WTC11 (cell line): ENCODE measurements at regions not wholly inside any gene's neighbourhood (a gene's known extent, or its start where the extent isn't known, plus 50 kb on each side); places are given as distances from the start of the nearest gene placed in this dataset.

Experiments used
- ATAC-seq: fragments of 200-7000 bp; cut with Tn5 transposase; 2 replicates; pipeline ENCODE4 v1.10.0; 2021; ENCODE audit warnings: mild to moderate bottlenecking, moderate library complexity
- CTCF ChIA-PET: fragments of 300-600 bp; sonication (Branson Sonifier 250); formaldehyde crosslinking; loops from one replicate; lab custom pipeline; 2021; ENCODE audit warnings: antibody characterized with exemption; lab: Charles Lee
- POLR2A ChIA-PET: fragments of 350-600 bp; sonication (Branson Sonifier 250); formaldehyde crosslinking; loops from one replicate; lab custom pipeline; 2021; ENCODE audit warnings: antibody characterized with exemption; lab: Charles Lee
- DNase-seq: peaks from one replicate; pipeline ENCODE4 v3.0.0; 2021; ENCODE audit warnings: low spot score
- H3K27ac Mint-ChIP-seq: 2 replicates; pipeline ENCODE4 v1.8.0; 2021; ENCODE audit warnings: mixed read lengths
- H3K27me3 Mint-ChIP-seq: 2 replicates; pipeline ENCODE4 v1.8.0; 2021; ENCODE audit warnings: low read depth, mild to moderate bottlenecking, moderate library complexity, mixed read lengths
- H3K36me3 Mint-ChIP-seq: 2 replicates; pipeline ENCODE4 v1.8.0; 2021; ENCODE audit warnings: mixed read lengths
- H3K4me1 Mint-ChIP-seq: 2 replicates; pipeline ENCODE4 v1.8.0; 2022; ENCODE audit warnings: mixed read lengths
- H3K4me3 Mint-ChIP-seq: 2 replicates; pipeline ENCODE4 v1.8.0; 2021; ENCODE audit warnings: mild to moderate bottlenecking, moderate library complexity, mixed read lengths
- H3K9me3 Mint-ChIP-seq: 2 replicates; pipeline ENCODE4 v1.8.0; 2021; ENCODE audit warnings: mixed read lengths
- AR ChIP-seq: fragments of 250-450 bp; sonication (Bioruptor Pico); IDR thresholded peaks from 2 replicates; pipeline ENCODE4 v1.9.0; 2021; ENCODE audit warnings: mild to moderate bottlenecking
- CDX4 ChIP-seq: fragments of 250-450 bp; sonication (Bioruptor Pico); IDR thresholded peaks from 2 replicates; pipeline ENCODE4 v1.9.0; 2021; ENCODE audit warnings: moderate library complexity, mild to moderate bottlenecking, inconsistent platforms, borderline replicate concordance
- CREB1 ChIP-seq: sonication (generic); formaldehyde crosslinking; IDR thresholded peaks from 2 replicates; pipeline ENCODE4 v1.8.0; 2023; ENCODE audit warnings: mild to moderate bottlenecking, missing genetic modification reagents
- ETV6 ChIP-seq: sonication (generic); formaldehyde crosslinking; IDR thresholded peaks from 2 replicates; pipeline ENCODE4 v1.8.1; 2022; ENCODE audit warnings: mild to moderate bottlenecking, missing genetic modification reagents
- FOXJ3 ChIP-seq: sonication (generic); formaldehyde crosslinking; IDR thresholded peaks from 2 replicates; pipeline ENCODE4 v1.9.0; 2021; ENCODE audit warnings: missing genetic modification reagents, mild to moderate bottlenecking, borderline replicate concordance
- JAZF1 ChIP-seq: fragments of 250-450 bp; sonication (Bioruptor Pico); IDR thresholded peaks from 2 replicates; pipeline ENCODE4 v1.9.0; 2021; ENCODE audit warnings: moderate library complexity, mild to moderate bottlenecking, inconsistent platforms
- NR3C1 ChIP-seq: sonication (generic); formaldehyde crosslinking; conservative IDR thresholded peaks from 2 replicates; pipeline ENCODE4 v1.8.1; 2023; ENCODE audit warnings: low read depth, mild to moderate bottlenecking, missing genetic modification reagents
- PRRX2 ChIP-seq: fragments of 250-450 bp; sonication (Bioruptor Pico); IDR thresholded peaks from 2 replicates; pipeline ENCODE4 v1.8.0; 2021; ENCODE audit warnings: mild to moderate bottlenecking
- ZBTB21 ChIP-seq: sonication (generic); formaldehyde crosslinking; IDR thresholded peaks from 2 replicates; pipeline ENCODE4 v1.8.1; 2023; ENCODE audit warnings: mild to moderate bottlenecking, missing genetic modification reagents, borderline replicate concordance
- ZMAT4 ChIP-seq: fragments of 250-450 bp; sonication (Bioruptor Pico); IDR thresholded peaks from 2 replicates; pipeline ENCODE4 v1.9.0; 2021; ENCODE audit warnings: mild to moderate bottlenecking
- ZNF138 ChIP-seq: sonication (generic); formaldehyde crosslinking; conservative IDR thresholded peaks from 2 replicates; pipeline ENCODE4 v1.8.1; 2022; ENCODE audit warnings: mild to moderate bottlenecking, moderate library complexity, missing genetic modification reagents
- ZNF396 ChIP-seq: fragments of 250-450 bp; sonication (Bioruptor Pico); IDR thresholded peaks from 2 replicates; pipeline ENCODE4 v1.8.0; 2021; ENCODE audit warnings: mild to moderate bottlenecking, moderate library complexity, borderline replicate concordance
- ZNF512 ChIP-seq: sonication (generic); formaldehyde crosslinking; IDR thresholded peaks from 2 replicates; pipeline ENCODE4 v1.8.1; 2022; ENCODE audit warnings: missing genetic modification reagents, borderline replicate concordance
- ZSCAN18 ChIP-seq: fragments of 250-450 bp; sonication (Bioruptor Pico); IDR thresholded peaks from 2 replicates; pipeline ENCODE4 v2.1.2; 2022; ENCODE audit warnings: mild to moderate bottlenecking, moderate library complexity
- TF ChIP-seq, protein P1 (sequence below): sonication (generic); formaldehyde crosslinking; IDR thresholded peaks from 2 replicates; pipeline ENCODE4 v1.8.0; 2023; ENCODE audit warnings: missing genetic modification reagents
- TF ChIP-seq, protein P2 (sequence below): sonication (generic); formaldehyde crosslinking; IDR thresholded peaks from 2 replicates; pipeline ENCODE4 v1.8.1; 2023; ENCODE audit warnings: mild to moderate bottlenecking, missing genetic modification reagents, borderline replicate concordance

DNA sequence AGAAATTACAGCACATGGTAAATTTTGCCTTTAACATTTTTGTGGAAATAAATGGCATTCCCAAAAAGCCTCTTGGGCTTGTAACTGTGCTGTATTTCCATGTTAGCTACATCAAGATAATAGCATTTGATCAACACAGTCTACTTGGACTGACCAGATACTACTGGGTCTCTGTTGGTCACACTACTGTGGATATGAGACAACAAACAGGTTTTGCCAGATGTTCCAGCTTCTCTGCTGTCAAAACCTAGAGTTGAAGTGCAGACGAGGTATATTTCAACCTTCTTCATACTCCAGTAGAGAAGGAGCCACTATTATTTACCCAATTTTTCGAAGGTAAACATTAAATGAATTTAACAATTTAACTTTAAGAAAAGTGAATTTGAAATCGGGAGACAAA, 284.7 kb upstream of the CITED2 start:
- no peak overlapping the region for H3K4me3 Mint-ChIP-seq
- H3K27me3 Mint-ChIP-seq, result no peaks in the 10 kb centered on the region
- peaks cover 18% of the 10 kb centered on the region for H3K4me1 Mint-ChIP-seq
- TF ChIP-seq ZBTB21 (CRISPR knock-in tag), result no peak
- no peak for TF ChIP-seq PRRX2 (CRISPR knock-in tag)
- TF ChIP-seq CREB1 (CRISPR knock-in tag), result no peak
- TF ChIP-seq, protein P1, sequence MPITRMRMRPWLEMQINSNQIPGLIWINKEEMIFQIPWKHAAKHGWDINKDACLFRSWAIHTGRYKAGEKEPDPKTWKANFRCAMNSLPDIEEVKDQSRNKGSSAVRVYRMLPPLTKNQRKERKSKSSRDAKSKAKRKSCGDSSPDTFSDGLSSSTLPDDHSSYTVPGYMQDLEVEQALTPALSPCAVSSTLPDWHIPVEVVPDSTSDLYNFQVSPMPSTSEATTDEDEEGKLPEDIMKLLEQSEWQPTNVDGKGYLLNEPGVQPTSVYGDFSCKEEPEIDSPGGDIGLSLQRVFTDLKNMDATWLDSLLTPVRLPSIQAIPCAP (CRISPR knock-in tag), result no peak
- TF ChIP-seq ZNF512, result no peak
- no peak for TF ChIP-seq ZNF138
- no peak for TF ChIP-seq AR (CRISPR knock-in tag)
- no peak for TF ChIP-seq ZSCAN18 (CRISPR knock-in tag)
- no peak for TF ChIP-seq ZMAT4 (CRISPR knock-in tag)
- TF ChIP-seq NR3C1 (CRISPR knock-in tag), result no peak
- peaks cover 6% of the 10 kb centered on the region for H3K36me3 Mint-ChIP-seq
- DNase-seq (no peak), ATAC-seq (no peak)
- POLR2A ChIA-PET, result no interaction called here
- CTCF ChIA-PET, result no interaction called here
- H3K27ac Mint-ChIP-seq, result no peak overlapping the region
- H3K9me3 Mint-ChIP-seq, result peaks cover 16% of the 10 kb centered on the region

- ChIA-PET CTCF (interaction anchor here (0.6 kb wide), 1 partner anchor 354 kb away, joined by 3 read pairs; no protein-coding TSS in a partner anchor), POLR2A (no interaction called here)
- DNase-seq (no peak), ATAC-seq (no peak)
- H3K4me1 Mint-ChIP-seq, result peaks cover 23% of the 10 kb centered on the region
- H3K36me3 Mint-ChIP-seq, result no peaks in the 10 kb centered on the region
- H3K27ac Mint-ChIP-seq, result no peak overlapping the region
- no peak overlapping the region for H3K4me3 Mint-ChIP-seq
- H3K27me3 Mint-ChIP-seq, result no peaks in the 10 kb centered on the region
- peaks cover 4% of the 10 kb centered on the region for H3K9me3 Mint-ChIP-seq
- no peak for TF ChIP-seq ZNF396 (CRISPR knock-in tag)
- TF ChIP-seq, protein P1 (CRISPR knock-in tag), result no peak
- TF ChIP-seq, protein P2, sequence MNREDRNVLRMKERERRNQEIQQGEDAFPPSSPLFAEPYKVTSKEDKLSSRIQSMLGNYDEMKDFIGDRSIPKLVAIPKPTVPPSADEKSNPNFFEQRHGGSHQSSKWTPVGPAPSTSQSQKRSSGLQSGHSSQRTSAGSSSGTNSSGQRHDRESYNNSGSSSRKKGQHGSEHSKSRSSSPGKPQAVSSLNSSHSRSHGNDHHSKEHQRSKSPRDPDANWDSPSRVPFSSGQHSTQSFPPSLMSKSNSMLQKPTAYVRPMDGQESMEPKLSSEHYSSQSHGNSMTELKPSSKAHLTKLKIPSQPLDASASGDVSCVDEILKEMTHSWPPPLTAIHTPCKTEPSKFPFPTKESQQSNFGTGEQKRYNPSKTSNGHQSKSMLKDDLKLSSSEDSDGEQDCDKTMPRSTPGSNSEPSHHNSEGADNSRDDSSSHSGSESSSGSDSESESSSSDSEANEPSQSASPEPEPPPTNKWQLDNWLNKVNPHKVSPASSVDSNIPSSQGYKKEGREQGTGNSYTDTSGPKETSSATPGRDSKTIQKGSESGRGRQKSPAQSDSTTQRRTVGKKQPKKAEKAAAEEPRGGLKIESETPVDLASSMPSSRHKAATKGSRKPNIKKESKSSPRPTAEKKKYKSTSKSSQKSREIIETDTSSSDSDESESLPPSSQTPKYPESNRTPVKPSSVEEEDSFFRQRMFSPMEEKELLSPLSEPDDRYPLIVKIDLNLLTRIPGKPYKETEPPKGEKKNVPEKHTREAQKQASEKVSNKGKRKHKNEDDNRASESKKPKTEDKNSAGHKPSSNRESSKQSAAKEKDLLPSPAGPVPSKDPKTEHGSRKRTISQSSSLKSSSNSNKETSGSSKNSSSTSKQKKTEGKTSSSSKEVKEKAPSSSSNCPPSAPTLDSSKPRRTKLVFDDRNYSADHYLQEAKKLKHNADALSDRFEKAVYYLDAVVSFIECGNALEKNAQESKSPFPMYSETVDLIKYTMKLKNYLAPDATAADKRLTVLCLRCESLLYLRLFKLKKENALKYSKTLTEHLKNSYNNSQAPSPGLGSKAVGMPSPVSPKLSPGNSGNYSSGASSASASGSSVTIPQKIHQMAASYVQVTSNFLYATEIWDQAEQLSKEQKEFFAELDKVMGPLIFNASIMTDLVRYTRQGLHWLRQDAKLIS (CRISPR knock-in tag), result no peak
- no peak for TF ChIP-seq AR (CRISPR knock-in tag)
- TF ChIP-seq FOXJ3, result no peak
- TF ChIP-seq ETV6 (CRISPR knock-in tag), result no peak
- no peak for TF ChIP-seq JAZF1
- TF ChIP-seq CDX4 (CRISPR knock-in tag), result no peak
Measured at GRCh38 chr6:139657119-139657518, 282.7 kb upstream of the CITED2 start.
